Esophagus squamous epithelium (tissue), 4 donors: ENCODE measurements at regions not wholly inside any gene's neighbourhood (a gene's known extent, or its start where the extent isn't known, plus 50 kb on each side); places are given as distances from the start of the nearest gene placed in this dataset.

ENCODE experiments used
- CTCF ChIP-seq, 6 experiments: fragments of 450-650 bp in 4 of 6; fragments of 200-600 bp in 2 of 6; sonication (generic) in 2 of 6; IDR thresholded peaks; one replicate each; pipeline ENCODE4 v1.5.1; 2016 to 2019; ENCODE audit warnings: antibody characterized with exemption in 6 of 6, mild to moderate bottlenecking in 4 of 6, moderate library complexity in 4 of 6
- POLR2A ChIP-seq, 4 donors: fragments of 450-650 bp; IDR thresholded peaks; one replicate each; pipeline ENCODE4 v1.6.1; 2017; ENCODE audit warnings: antibody characterized with exemption in 4 of 4, mild to moderate bottlenecking in 4 of 4, moderate library complexity in 3 of 4

GRCh38 chr3:21237638-21238037 lies 513.4 kb downstream of the ZNF385D start:
- TF ChIP-seq CTCF (IDR thresholded peaks at IDR 0.05) (no peak), POLR2A (IDR thresholded peaks at IDR 0.05) (no peak)
